A673 (cell line): ENCODE measurements at regions not wholly inside any gene's neighbourhood (a gene's known extent, or its start where the extent isn't known, plus 50 kb on each side); places are given as distances from the start of the nearest gene placed in this dataset.

Source experiments
- EZH2 ChIP-seq: fragments of 200-600 bp; sonication (generic); IDR thresholded peaks from 2 replicates; pipeline ENCODE4 v1.6.1; 2017; ENCODE audit warnings: borderline replicate concordance, low read depth, mild to moderate bottlenecking, mixed read lengths, antibody characterized with exemption, low read length; ENCODE audit not compliant: poor library complexity, severe bottlenecking
- TF ChIP-seq, protein P1 (sequence below): fragments of 300-800, 200-600 bp; sonication (generic); conservative IDR thresholded peaks from 2 replicates; pipeline ENCODE4 v1.5.1; 2017; ENCODE audit warnings: low read depth, mild to moderate bottlenecking, antibody characterized with exemption, low read length, moderate library complexity, mixed read lengths

DNA sequence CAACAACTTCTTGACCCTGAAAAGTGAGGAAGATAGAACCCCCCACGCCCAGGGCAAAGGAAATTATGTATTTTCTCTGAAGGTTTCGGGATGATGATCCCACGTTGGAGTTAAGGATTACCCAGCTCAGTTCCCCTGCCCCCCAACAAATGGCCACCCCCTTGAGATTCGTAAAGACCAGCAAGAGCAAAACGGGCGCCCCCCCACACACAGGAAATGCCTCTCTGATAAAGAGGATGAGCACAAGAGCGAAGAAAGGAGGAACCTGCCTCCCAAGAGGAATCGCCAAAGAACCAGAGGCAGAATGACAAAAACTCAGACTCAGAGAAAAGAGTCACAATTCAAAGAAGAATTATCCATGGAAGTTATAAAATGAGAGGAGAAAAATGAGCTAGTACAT lies 576.9 kb downstream of the MATN1 start:
- TF ChIP-seq, protein P1, sequence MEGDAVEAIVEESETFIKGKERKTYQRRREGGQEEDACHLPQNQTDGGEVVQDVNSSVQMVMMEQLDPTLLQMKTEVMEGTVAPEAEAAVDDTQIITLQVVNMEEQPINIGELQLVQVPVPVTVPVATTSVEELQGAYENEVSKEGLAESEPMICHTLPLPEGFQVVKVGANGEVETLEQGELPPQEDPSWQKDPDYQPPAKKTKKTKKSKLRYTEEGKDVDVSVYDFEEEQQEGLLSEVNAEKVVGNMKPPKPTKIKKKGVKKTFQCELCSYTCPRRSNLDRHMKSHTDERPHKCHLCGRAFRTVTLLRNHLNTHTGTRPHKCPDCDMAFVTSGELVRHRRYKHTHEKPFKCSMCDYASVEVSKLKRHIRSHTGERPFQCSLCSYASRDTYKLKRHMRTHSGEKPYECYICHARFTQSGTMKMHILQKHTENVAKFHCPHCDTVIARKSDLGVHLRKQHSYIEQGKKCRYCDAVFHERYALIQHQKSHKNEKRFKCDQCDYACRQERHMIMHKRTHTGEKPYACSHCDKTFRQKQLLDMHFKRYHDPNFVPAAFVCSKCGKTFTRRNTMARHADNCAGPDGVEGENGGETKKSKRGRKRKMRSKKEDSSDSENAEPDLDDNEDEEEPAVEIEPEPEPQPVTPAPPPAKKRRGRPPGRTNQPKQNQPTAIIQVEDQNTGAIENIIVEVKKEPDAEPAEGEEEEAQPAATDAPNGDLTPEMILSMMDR, result no peak
- no peak for TF ChIP-seq EZH2
